Neuronal stem cell (in vitro differentiated cells): ENCODE measurements at regions not wholly inside any gene's neighbourhood (a gene's known extent, or its start where the extent isn't known, plus 50 kb on each side); places are given as distances from the start of the nearest gene placed in this dataset.

Source experiments
- DNase-seq: peaks from one replicate; pipeline ENCODE4 v3.0.0-alpha.2; 2013; ENCODE audit warnings: low spot score
- H2AFZ ChIP-seq: one replicate; pipeline ENCODE4 v1.6.1; 2013; ENCODE audit warnings: mild to moderate bottlenecking, low read length, inconsistent platforms
- H2AK5ac ChIP-seq: 2 replicates; pipeline ENCODE4 v1.6.1; 2013; ENCODE audit warnings: low read depth, mild to moderate bottlenecking, inconsistent platforms, low read length, moderate library complexity, mixed read lengths
- H2BK120ac ChIP-seq: 2 replicates; pipeline ENCODE4 v1.6.1; 2013; ENCODE audit warnings: low read depth, mild to moderate bottlenecking, inconsistent platforms, low read length, moderate library complexity, mixed read lengths
- H2BK12ac ChIP-seq: one replicate; pipeline ENCODE4 v1.6.1; 2013; ENCODE audit warnings: low read length, inconsistent platforms
- H2BK15ac ChIP-seq: 2 replicates; pipeline ENCODE4 v1.6.1; 2013; ENCODE audit warnings: mild to moderate bottlenecking, low read length, inconsistent platforms, mixed read lengths
- H2BK5ac ChIP-seq: one replicate; pipeline ENCODE4 v1.6.1; 2013; ENCODE audit warnings: inconsistent platforms, mild to moderate bottlenecking, low read length, moderate library complexity
- H3K14ac ChIP-seq: one replicate; pipeline ENCODE4 v1.6.1; 2013; ENCODE audit warnings: low read length, inconsistent platforms
- H3K18ac ChIP-seq: 2 replicates; pipeline ENCODE4 v1.6.1; 2013; ENCODE audit warnings: low read length, inconsistent platforms
- H3K23ac ChIP-seq: 2 replicates; pipeline ENCODE4 v1.6.1; 2013; ENCODE audit warnings: low read depth, mild to moderate bottlenecking, mixed read lengths, low read length, inconsistent platforms; ENCODE audit not compliant: poor library complexity
- H3K27ac ChIP-seq: replicated peaks from 3 replicates; pipeline ENCODE4 v1.5.1; 2013; ENCODE audit warnings: low read length, inconsistent platforms
- H3K27me3 ChIP-seq, 3 experiments: 2 replicates each; pipeline ENCODE4 v1.6.1; 2013; ENCODE audit warnings: low read length in 3 of 3, mild to moderate bottlenecking in 2 of 3, inconsistent platforms in 1 of 3, low read depth in 1 of 3, mixed read lengths in 1 of 3, moderate library complexity in 1 of 3; ENCODE audit not compliant: control insufficient read depth in 3 of 3, insufficient read depth in 3 of 3
- H3K36me3 ChIP-seq, 2 donors: replicated peaks in 1 of 2; 2 replicates each; pipeline ENCODE4 v1.6.1; 2013; ENCODE audit warnings: low read length in 2 of 2; ENCODE audit not compliant: control insufficient read depth in 2 of 2, insufficient read depth in 2 of 2
- H3K4ac ChIP-seq: 2 replicates; pipeline ENCODE4 v1.6.1; 2013; ENCODE audit warnings: inconsistent platforms, mild to moderate bottlenecking, low read length, moderate library complexity
- H3K4me1 ChIP-seq, 2 donors: 1 replicate in 1 of 2; 2 replicates in 1 of 2; pipeline ENCODE4 v1.6.1; 2013; ENCODE audit warnings: low read length in 2 of 2, low read depth in 1 of 2; ENCODE audit not compliant: control insufficient read depth in 2 of 2, insufficient read depth in 1 of 2
- H3K4me2 ChIP-seq: one replicate; pipeline ENCODE4 v1.6.1; 2013; ENCODE audit warnings: mild to moderate bottlenecking, low read length, inconsistent platforms; ENCODE audit not compliant: insufficient read depth, poor library complexity, severe bottlenecking
- H3K4me3 ChIP-seq, 2 donors: 2 replicates each; pipeline ENCODE4 v1.5.1; 2013; ENCODE audit warnings: low read length in 2 of 2, mild to moderate bottlenecking in 2 of 2, inconsistent platforms in 1 of 2, moderate library complexity in 1 of 2
- H3K79me1 ChIP-seq: one replicate; pipeline ENCODE4 v1.6.1; 2013; ENCODE audit warnings: low read depth, mild to moderate bottlenecking, inconsistent platforms, low read length, moderate library complexity
- H3K9ac ChIP-seq: one replicate; pipeline ENCODE4 v1.6.1; 2013; ENCODE audit warnings: mild to moderate bottlenecking, low read depth, low read length, inconsistent platforms; ENCODE audit not compliant: poor library complexity
- H3K9me3 ChIP-seq, 2 donors: replicated peaks in 1 of 2; 2 replicates each; pipeline versions ENCODE3 to v1.6.1; 2013; ENCODE audit warnings: low read length in 2 of 2, mild to moderate bottlenecking in 2 of 2, inconsistent platforms in 1 of 2, low read depth in 1 of 2, mixed read lengths in 1 of 2, moderate library complexity in 1 of 2; ENCODE audit not compliant: control insufficient read depth in 2 of 2, insufficient read depth in 1 of 2
- H4K8ac ChIP-seq: one replicate; pipeline ENCODE4 v1.6.1; 2013; ENCODE audit warnings: low read depth, mild to moderate bottlenecking, inconsistent platforms, low read length, moderate library complexity
- H4K91ac ChIP-seq: one replicate; pipeline ENCODE4 v1.6.1; 2013; ENCODE audit warnings: low read length, low read depth, mild to moderate bottlenecking, inconsistent platforms; ENCODE audit not compliant: poor library complexity
- WGBS, 2 donors: extraction: QIAGEN DNeasy Blood & Tissue Kit; methylation state at CpG; one replicate each; pipeline ENCODE4 v1.1.7; 2013; ENCODE audit warnings: missing lambda C conversion rate in 2 of 2, mixed read lengths in 1 of 2; ENCODE audit not compliant: insufficient read length in 2 of 2, insufficient replicate concordance in 1 of 2; ENCODE audit errors: extremely low coverage in 2 of 2; 5-methylcytosine and 5-hydroxymethylcytosine counted together

GRCh38 chr1:68973459-68974244, 476.8 kb upstream of the DEPDC1 start:
- Histone ChIP-seq H3K27ac (no peak overlapping the region), H3K23ac (no peak overlapping the region), H2AK5ac (no peak overlapping the region), H3K4me1 (peaks cover 11 to 33% of the 10 kb centered on the region in 2 donors), H3K14ac (no peak overlapping the region), H3K9me3 (no peaks in the 10 kb centered on the region), H3K27me3 (no peaks in the 10 kb centered on the region), H4K91ac (no peak overlapping the region), H3K4me3 (no peak overlapping the region), H2BK5ac (no peak overlapping the region), H3K9ac (no peak overlapping the region), H2BK15ac (no peak overlapping the region), H2BK120ac (no peak overlapping the region), H2AFZ (peak overlapping the region; percentile 32), H3K79me1 (no peaks in the 10 kb centered on the region), H3K18ac (no peak overlapping the region), H4K8ac (no peak overlapping the region), H3K36me3 (no peaks in the 10 kb centered on the region), H3K4me2 (no peak overlapping the region), H3K4ac (no peak overlapping the region), H2BK12ac (no peak overlapping the region)
- WGBS, 2 donors = no CpG with 5 or more reads among the region's 6 CpGs
- no peak for DNase-seq

GRCh38 chr1:68974447-68974846, 477.6 kb upstream of the DEPDC1 start:
- no peak overlapping the region for H2BK120ac ChIP-seq
- no peaks in the 10 kb centered on the region for H3K36me3 ChIP-seq
- peaks cover 9 to 33% of the 10 kb centered on the region in 2 donors for H3K4me1 ChIP-seq
- WGBS, 2 donors = no CpG with 5 or more reads among the region's 5 CpGs
- H2AK5ac ChIP-seq = no peak overlapping the region
- no peak overlapping the region for H4K8ac ChIP-seq
- H3K4me3 ChIP-seq = no peak overlapping the region
- H3K23ac ChIP-seq = no peak overlapping the region
- no peak overlapping the region for H4K91ac ChIP-seq
- H3K14ac ChIP-seq = no peak overlapping the region
- H2BK12ac ChIP-seq = no peak overlapping the region
- H3K9me3 ChIP-seq = no peaks in the 10 kb centered on the region
- no peak overlapping the region for H2BK15ac ChIP-seq
- no peak for DNase-seq
- H3K9ac ChIP-seq = no peak overlapping the region
- no peak overlapping the region for H3K4ac ChIP-seq
- H3K18ac ChIP-seq = peak overlapping the region; percentile 5
- H2BK5ac ChIP-seq = no peak overlapping the region
- H3K79me1 ChIP-seq = no peaks in the 10 kb centered on the region
- peak overlapping the region; percentile 32 for H2AFZ ChIP-seq
- no peaks in the 10 kb centered on the region for H3K27me3 ChIP-seq
- no peak overlapping the region for H3K27ac ChIP-seq
- no peak overlapping the region for H3K4me2 ChIP-seq

GRCh38 chr1:68975212-68975933, 478.5 kb upstream of the DEPDC1 start:
- Histone ChIP-seq H3K27ac (peak overlapping the region; percentile 15), H3K9ac (no peak overlapping the region), H3K18ac (no peak overlapping the region), H4K8ac (no peak overlapping the region), H3K14ac (no peak overlapping the region), H3K4me3 (no peak overlapping the region), H3K36me3 (no peaks in the 10 kb centered on the region), H3K4me1 (peaks cover 6 to 27% of the 10 kb centered on the region in 2 donors), H3K23ac (no peak overlapping the region), H3K27me3 (no peaks in the 10 kb centered on the region), H2BK120ac (no peak overlapping the region), H4K91ac (no peak overlapping the region), H2AK5ac (no peak overlapping the region), H3K4me2 (no peak overlapping the region), H2BK12ac (no peak overlapping the region), H2BK15ac (no peak overlapping the region), H3K9me3 (no peaks in the 10 kb centered on the region), H2BK5ac (no peak overlapping the region), H3K79me1 (no peaks in the 10 kb centered on the region), H3K4ac (no peak overlapping the region), H2AFZ (peak overlapping the region; percentile 72)
- peak; percentile 67 for DNase-seq
- WGBS, 2 donors = no CpG with 5 or more reads among the region's 4 CpGs

GRCh38 chr1:68976916-68977610, 480.2 kb upstream of the DEPDC1 start:
- Histone ChIP-seq H2AFZ (peak overlapping the region; percentile 21), H4K8ac (no peak overlapping the region), H3K4me3 (no peak overlapping the region), H2BK120ac (no peak overlapping the region), H3K9ac (no peak overlapping the region), H2BK12ac (no peak overlapping the region), H3K36me3 (no peaks in the 10 kb centered on the region), H3K79me1 (no peaks in the 10 kb centered on the region), H2BK15ac (no peak overlapping the region), H3K18ac (no peak overlapping the region), H2AK5ac (no peak overlapping the region), H3K9me3 (no peaks in the 10 kb centered on the region), H2BK5ac (no peak overlapping the region), H3K4ac (no peak overlapping the region), H3K27me3 (no peaks in the 10 kb centered on the region), H3K14ac (no peak overlapping the region), H3K4me1 (peaks cover 6 to 27% of the 10 kb centered on the region in 2 donors), H4K91ac (no peak overlapping the region), H3K4me2 (no peak overlapping the region), H3K23ac (no peak overlapping the region), H3K27ac (no peak overlapping the region)
- no CpG with 5 or more reads among the region's 4 CpGs for whole genome bisulfite sequencing, 2 donors
- DNase-seq = no peak
